Caki2 (cell line): ENCODE measurements at regions not wholly inside any gene's neighbourhood (a gene's known extent, or its start where the extent isn't known, plus 50 kb on each side); places are given as distances from the start of the nearest gene placed in this dataset.
"Not testable (repeated sequence)": the region's sequence is repeated elsewhere in the genome, so short reads cannot be mapped to it uniquely, and the experiment has no call there.

Experiments used
- DNase-seq: peaks from one replicate; pipeline ENCODE4 v3.0.0-alpha.2; 2015; ENCODE audit warnings: low read depth
- in situ Hi-C: cut with HindIII; loops from 2 replicates; pipeline ENCODE4 v1.10.0; 2016; ENCODE audit warnings: low sequenced_read_pairs, low pct_unique_long_range_greater_than_20kb, mixed read lengths

DNA sequence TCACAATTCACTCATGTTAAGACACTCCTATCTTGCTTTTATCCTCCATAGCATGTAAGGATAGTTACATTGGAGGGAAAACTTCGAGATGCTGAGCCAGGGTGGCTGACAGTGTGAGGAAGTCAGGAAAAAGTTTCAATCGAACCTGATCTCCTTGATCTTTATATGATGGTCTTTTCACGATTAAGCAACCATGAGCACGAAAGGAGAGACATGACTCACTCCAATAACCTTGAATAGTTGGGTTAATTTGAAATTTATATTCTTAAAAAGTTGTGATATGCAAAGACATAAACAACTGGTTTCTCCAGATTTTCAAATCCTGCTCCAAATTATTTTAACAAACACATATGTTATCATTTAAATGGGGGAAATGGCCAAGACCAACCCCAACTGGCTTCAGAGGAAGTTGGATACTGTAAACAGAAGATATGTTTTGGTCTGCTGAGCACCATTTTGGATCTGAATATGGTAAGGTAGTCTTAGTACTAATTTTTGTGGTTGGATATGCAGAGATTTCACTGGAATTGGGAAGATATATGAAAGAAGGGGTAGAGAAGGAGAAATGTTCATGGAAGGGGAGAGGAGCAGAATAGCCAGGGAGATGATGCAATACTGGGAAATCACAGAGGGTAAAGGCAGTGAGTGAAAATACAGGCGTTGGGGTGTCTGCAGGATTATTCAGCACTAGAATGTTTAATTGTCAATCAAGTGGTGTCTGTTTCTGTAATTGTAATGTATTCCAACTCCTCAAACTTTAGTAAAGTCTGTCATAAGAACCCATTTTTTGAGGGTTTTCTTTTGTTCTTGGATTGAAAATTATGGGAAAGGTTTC is 185.2 kb upstream of the SLC38A2 start:
- DNase-seq, result no peak

GRCh38 chr12:46556819-46557524 is 184.4 kb upstream of the SLC38A2 start:
- in situ Hi-C loops, result no loop called here
- DNase-seq, result peak; percentile 42

More for the DNA sequence above, 185.2 kb upstream of the SLC38A2 start:
- in situ Hi-C loops, result no loop called here

GRCh38 chr12:46556105-46556559 is 183.6 kb upstream of the SLC38A2 start:
- in situ Hi-C loops, result no loop called here
- peak; percentile 90 for DNase-seq

DNA sequence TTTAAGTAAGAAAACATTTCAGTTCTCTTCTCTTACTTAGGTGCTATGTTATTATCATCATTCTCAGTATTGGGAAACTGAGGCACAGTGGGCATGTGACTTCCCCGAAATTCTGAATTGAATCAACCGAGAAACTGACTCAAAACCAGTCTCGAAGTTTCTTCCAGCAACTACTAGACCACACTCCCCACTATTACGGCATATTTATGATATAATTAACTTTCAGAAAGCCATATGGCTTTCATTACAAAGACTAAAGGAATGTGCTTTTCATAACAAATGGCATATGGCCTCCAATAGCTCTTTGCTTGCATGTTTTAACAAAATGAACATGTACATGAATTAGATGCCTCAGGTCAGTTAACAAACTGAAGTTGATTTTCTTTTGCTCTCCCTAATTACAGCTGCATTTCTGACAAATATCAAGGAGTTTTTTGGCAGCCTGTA is 182.9 kb upstream of the SLC38A2 start:
- no peak for DNase-seq
- in situ Hi-C loops, result no loop called here

DNA sequence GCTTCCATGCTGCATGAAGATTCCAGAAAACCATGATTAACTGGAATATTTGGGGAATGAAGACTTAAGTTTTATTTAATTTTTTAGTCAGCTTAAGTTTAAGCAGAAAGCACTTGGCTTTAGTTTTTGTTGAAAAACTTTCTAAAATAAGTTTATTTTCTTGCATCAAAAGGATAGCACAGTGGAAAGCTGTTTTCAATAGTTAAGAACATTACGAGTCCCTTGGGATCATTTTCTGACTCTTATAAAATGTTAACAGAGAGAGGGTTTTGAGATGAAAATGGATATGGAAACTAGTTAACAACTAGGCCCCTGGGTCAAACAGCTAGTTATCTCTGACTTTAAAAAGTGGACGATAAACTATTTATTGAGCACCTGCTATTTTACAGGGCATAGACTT is 181.9 kb upstream of the SLC38A2 start:
- no peak for DNase-seq
- in situ Hi-C loops, result no loop called here

DNA sequence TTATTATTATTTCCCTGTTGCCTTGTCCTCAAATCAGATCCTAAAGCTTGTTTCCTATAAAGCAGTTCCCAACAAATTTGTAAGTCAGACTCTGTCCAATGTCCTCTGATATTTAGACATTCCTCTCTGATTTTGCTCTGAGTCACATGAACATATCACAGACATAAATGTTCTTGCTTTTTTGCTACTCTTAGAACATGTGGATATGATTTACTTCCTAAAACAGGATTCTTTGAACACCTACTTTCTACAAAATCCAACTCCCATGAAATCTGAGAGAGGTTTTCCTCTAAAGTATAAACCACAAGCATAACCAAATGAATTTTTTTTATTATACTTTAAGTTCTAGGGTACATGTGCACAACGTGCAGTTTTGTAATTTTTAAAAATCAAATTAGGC is 181.3 kb upstream of the SLC38A2 start:
- no peak for DNase-seq
- in situ Hi-C loops, result no loop called here

DNA sequence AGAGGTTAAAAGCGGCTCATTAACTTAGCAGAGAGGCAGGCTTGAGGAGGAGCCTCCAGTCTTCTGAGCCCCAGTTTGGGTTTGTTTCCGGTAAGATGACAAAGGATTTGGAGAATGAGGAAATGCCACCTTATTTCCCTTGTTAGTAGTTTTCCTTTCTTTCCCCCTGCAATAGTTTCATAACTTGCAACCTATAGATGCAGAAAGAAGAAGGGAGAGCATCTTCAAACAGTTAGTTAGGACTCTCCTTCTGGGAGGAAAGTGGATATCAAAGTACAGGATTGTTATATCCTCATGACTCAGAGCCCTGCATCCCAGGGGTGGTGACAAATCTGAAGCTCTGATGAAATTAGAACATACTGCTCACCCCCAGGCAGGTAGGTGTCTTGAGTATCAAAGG is 180.7 kb upstream of the SLC38A2 start:
- no peak for DNase-seq
- in situ Hi-C loops, result no loop called here

GRCh38 chr12:46550266-46550879 is 177.8 kb upstream of the SLC38A2 start:
- in situ Hi-C loops, result no loop called here
- no peak for DNase-seq

- in situ Hi-C loops, result no loop called here
- DNase-seq, result no peak
Measured at GRCh38 chr12:46549527-46550265, 177.1 kb upstream of the SLC38A2 start.

GRCh38 chr12:46548605-46549071 is 176.1 kb upstream of the SLC38A2 start:
- no peak for DNase-seq
- in situ Hi-C loops, result no loop called here

DNA sequence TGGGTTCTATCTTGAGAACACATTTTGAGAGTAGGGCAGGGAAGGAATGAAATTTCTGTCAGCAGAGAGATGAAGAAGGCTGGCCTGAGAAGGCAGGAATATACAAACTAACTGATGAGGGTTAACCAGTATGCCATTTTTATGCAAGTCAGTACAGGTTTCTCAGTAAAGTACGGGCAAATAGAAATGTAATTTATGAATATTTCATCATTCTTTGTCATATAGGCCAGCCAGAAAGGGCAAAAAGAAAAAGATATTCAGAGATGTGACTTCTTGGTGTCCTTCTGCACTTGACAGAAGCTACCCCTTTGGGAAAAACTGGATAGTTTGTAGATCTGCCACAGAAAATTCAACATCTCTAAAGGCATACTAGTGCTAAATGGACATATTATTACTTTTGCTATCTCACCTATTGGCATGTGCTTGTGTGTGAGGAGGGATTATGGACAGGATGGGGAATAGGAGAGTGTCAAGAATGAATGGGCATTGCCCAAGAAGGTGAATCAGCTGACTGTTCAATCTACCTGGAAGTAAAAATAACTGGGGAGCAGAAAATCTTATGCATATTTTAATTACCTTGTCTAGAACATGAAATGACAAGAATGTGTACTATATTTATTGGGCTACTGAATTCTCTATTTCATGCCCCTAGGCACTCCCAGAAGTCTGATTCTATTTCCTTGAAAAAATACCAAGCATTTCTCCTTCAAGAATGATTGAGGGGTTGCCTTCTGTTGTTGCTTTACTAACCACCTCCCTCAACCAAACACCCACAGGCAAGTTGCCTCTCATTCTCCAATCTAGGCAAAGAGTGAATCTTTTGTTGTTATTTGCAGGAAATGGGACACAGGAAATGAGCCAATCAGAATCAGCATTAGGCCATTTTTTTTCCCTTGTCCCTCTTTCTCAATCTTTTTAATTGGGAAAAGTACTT is 175.1 kb upstream of the SLC38A2 start:
- no peak for DNase-seq
- in situ Hi-C loops, result no loop called here

DNA sequence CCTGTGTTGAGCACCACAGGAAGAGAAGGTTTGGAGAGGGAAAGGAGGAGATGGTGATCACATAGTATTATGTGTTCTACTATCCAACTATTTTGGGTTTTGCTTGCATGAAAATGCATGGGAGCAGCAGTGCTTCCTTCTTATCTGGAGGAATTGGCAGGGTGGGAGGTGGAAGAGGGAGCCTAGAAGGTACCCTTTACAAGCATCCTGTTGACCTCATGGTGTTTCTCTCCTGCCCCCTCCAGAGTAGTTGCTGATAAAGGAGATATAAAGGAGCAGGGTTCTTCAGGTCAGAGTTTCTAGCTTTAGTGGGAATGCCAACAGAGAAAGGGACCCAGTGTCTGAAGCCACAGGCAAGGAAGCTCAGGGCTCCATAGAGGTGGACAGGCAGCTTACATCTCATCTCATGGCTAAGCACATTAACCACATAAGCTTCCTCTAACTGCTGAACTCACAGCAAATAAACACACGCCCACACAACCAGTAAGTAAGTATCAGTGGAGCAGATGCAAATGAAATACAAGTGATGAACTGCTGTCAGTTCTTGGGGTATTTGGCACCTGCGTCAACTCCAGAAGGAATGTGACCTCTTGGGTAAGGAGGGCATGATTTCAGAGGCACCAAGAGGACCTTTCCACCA is 174.2 kb upstream of the SLC38A2 start:
- in situ Hi-C loops, result no loop called here
- no peak for DNase-seq

- in situ Hi-C loops, DNase-seq: not testable (repeated sequence)
Measured at GRCh38 chr12:46543378-46543795, 170.8 kb upstream of the SLC38A2 start.

- in situ Hi-C loops, result no loop called here
- no peak for DNase-seq
Measured at GRCh38 chr12:46538976-46539375, 166.4 kb upstream of the SLC38A2 start.

DNA sequence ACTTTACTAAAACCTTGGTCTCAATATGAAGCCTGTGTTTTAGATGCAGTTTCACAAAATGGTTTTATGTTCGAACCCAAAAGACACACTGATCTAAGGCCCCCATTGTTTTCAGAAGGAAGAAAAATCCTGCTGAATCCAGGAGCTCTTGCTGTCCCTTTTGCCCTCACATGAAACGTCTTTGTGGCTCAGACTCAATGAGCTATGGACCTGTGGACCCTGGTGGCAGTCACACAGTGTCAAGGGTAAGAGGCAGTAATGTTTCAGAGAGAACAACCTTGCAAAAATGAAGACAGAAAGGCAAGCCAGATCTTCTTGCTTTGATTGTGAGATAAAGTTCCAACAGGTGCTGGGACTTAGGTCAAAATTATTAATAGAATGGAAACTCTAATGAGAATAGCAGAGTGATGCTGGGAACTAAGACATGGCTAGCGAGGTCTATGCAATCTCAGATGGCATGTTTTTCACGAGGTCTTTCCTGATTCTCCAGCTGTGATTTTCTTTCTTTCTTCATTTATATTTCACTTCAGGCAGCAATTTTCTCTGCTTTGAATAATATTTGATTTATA is 164.9 kb upstream of the SLC38A2 start:
- in situ Hi-C loops, result no loop called here
- no peak for DNase-seq

DNA sequence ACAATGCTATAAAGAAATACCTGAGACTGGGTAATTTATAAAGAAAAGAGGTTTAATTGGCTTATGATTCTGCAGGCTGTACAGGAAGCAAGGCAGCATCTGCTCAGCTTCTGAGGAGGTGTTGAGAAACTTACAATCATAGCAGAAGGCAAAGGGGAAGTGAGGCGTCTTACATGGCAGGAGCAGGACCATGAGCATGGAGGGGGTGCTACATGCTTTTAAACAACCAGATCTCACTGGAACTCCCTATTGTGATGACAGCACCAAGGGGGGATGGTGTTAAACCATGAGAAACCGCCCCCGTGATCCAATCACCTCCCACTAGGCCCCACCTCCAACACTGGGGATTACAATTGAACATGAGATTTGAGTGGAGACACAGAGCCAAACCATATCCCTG is 163.7 kb upstream of the SLC38A2 start:
- DNase-seq, in situ Hi-C loops: not testable (repeated sequence)

DNA sequence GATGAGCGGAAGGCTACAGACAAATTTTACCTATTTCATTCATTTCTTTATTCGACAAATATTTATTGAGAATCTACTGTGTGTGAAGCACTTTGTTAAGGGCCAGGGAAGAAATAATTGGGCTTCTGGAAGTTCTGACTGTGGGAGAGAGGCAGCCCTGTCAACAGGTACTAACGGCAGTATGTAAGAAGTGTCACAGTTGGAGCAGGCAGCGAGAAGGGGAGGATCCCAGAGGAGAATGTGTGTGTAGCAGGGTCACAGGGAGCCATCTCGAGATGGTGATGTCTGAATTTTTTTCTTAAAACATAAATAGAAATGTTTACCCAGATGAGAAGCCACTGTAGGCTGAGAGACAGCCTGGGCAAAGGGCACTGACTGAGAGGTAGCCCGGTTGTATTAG is 163.3 kb upstream of the SLC38A2 start:
- in situ Hi-C loops, result no loop called here
- no peak for DNase-seq
